Suppressor macrophage (primary cell): ENCODE measurements at regions not wholly inside any gene's neighbourhood (a gene's known extent, or its start where the extent isn't known, plus 50 kb on each side); places are given as distances from the start of the nearest gene placed in this dataset.
"Not testable (repeated sequence)": the region's sequence is repeated elsewhere in the genome, so short reads cannot be mapped to it uniquely, and the experiment has no call there.

ENCODE experiments used
- DNase-seq, 4 experiments: peaks; one replicate each; pipeline ENCODE4 v3.0.0-alpha.2; 2020 to 2022

DNA sequence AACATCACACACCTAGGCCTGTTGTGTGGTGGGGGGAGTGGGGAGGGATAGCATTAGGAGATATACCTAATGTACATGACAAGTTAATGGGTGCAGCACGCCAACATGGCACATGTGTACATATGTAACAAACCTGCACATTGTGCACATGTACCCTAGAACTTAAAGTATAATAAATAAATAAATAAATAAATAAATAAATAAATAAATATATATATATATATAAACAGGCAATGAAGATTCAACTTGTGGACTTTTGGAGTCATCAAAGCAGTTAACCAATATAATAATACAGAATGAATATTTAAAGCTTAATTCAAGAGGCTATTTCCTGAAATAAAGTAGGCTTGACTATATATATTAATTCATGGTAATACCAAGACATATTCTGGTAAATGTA, 167.0 kb downstream of the FOXD2 start:
- DNase-seq = not testable (repeated sequence)

DNA sequence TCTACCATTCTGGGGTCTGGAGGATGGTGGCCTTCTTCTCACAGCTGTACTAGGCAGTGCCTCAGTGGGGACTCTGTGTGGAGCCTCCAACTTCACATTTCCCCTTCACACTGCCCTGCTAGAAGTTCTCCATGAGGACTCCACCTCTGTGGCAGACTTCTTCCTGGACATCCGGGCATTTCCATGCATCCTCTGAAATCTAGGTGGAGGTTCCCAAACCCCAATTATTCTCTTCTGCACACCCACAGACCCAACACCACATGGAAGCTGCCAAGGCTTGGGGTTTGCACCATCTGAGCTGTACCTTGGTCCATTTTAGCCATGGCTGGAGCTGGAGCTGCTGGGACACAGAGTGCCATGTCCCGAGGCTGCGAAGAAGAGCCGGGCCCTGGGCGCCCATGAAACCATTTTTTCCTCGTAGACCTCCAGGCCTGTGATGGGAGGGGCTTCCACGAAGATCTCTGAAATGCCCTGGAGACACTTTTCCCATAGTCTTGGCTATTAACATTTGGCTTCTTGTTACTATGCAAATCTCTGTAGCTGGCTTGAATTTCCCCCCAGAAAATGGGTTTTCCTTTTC, 170.5 kb downstream of the FOXD2 start:
- no peak for DNase-seq

DNA sequence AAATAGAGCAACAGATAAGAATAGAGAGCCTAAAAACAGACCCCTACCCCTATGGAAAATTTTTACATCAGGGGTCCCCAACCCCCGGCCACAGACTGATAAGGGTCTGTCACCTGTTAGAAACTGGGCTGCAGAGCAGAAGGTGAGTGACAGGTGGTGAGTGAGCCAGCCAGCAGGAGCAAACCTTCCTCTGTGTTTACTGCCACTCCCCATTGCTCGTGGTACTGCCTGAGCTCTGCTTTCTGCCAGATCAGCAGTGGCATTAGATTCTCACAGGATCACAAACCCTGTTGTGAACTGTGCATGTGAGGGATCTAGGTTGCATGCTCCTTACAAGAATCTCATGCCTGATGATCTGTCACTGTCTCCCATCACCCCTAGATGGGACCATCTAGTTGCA, 174.1 kb downstream of the FOXD2 start:
- DNase-seq = no peak

DNA sequence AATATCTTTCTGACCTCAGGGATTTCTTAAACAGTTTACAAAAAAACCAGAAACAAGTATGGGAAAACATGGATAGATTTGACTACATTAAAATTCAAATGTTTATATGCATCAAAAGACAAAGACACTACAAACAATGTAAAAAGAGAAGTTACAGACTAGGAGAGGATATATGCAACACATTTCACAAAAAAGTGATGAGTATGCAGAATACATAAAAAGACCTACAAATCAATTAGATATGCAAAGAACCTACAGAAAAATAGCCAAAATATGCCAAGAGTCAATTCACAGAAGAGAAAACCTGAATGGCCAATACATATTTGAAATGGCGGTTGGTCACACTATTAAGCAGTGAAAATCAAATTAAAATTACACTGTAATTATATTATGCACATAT, 175.0 kb downstream of the FOXD2 start:
- no peak for DNase-seq

DNA sequence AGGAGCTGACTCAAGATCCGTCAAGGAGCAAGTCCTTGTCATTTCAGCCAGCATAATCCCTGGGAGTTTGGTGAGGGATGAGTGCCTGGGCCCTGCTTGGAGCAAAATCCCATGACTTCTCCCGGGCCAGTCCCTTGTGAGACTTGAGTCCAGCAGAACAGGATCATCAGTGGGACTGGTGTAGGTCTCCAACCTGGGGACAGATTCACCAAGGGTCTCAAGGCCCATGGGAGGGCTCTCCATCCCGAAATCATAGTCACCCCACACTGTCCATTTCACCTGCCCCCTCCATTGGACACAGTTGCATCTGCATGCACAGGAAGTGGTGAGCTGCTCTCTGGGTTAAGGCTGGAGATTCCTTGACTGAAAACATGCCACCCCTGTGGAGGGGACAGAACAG, 178.2 kb downstream of the FOXD2 start:
- DNase-seq = no peak

DNA sequence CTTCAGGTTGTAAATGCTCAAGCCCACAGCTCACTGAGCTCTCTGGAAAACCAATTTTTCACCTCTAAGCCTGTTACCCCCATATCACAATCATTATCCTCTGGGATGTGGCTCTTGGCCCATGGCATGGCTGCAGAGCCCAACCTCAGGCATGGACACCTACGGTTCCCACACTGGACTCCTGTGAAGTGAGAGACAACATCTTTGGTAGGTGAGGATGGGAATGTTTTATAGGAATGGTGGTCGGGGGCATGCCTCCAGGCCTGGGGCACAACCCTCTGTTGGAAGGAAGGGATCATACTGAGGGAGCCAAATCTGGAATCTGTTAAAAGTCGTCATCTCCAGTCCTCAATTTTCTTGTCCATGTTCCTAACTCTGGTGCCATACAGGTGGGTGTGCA, 179.1 kb downstream of the FOXD2 start:
- no peak for DNase-seq

DNA sequence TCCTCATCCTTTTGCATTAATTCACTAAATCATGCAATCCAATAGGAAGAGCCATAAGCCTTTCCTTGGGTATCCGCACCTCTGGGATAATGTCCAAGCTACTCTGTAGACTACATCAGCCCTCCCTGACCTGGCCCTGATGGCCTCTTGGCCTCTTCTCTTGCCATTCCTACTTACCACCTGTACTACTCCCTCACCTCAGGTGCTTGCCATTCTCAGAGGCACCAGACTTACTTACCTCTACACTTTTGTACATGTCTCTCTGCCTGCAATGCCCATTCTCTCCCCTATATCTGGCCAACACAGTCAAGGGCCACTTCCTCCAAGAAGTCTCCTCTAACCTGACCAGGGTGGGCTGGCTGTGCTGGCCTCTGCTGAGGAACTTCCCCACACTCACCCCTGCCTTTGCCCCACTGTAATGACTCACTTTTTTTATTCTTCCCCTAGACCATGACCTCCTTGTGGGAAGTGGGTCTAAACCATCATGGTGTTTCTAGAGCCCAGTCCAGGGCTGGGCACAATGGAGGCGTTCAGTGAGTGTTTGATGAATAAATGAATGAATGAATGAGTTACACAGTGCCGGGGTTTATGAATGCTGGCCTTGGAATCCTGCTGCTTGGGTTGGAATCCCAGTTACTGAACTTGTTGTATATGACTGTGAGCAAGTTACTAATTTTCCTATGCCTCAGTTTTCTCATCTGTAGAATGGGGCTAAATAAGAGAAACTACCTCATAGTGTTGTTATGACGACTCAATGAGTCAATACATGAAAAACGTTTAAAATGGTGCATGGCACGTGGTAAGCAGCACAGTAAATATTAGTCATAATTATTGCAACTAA, 179.8 kb downstream of the FOXD2 start:
- DNase-seq = no peak

DNA sequence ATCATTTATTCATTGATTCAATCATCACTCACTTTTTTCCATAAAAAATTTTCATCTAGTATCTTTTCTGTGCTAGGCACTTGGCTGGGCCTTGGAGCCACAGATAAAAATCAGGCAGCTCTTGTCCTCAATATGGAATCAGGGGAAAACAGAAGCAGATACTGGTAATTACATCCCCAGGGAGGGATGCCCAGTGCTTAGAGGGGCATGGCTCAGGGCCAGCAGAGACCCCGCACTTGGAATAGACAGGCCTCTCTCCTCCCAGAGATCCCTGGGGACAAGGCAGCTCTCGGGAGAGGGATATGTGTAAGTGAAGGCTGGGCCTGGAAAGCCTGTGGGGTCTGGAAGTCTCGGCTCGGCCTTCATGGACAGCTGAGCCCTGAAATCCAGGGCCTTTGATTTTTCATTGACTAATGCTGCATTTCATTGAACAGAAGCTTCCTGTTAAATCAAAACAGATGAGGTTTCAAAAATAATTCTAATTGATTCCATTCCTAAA, 180.4 kb downstream of the FOXD2 start:
- DNase-seq = no peak

DNA sequence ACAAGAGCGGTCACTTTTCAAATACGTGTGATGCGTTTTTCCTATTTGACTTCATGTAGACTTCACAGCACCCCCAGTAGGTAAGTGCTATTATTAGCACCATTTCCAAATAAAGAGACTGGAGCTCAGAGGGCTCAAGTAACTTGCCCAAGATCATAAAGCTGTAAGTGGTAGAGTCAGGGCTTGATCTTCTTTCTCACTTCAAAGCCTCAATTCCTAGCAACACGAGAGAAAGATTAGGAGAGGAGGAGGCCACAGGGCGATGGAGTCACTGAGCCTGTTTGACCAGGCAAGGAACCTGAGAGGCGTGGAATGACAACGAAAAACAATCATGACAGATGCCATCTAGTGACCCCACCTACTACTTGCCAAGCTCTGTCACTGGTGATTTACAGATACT, 181.0 kb downstream of the FOXD2 start:
- DNase-seq = no peak

DNA sequence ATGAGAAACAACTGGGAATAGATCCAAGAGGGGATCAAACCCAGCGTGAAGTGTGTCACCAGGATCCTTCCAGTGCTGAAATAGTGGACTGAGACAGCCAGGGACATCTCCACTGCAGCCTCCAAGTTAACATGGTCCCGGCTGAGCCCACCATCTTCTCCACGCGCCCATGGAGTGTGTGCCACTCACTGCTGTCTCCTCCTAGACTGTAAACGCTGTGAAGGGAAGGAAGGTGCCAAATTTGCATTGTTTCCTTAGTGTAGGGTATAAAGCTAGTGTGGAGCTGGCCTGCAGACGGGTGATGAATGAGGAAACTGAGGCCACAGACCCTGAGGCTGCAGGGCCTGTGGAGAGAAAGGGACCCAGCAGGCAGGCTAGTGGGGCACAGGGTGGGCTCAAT, 183.6 kb downstream of the FOXD2 start:
- DNase-seq = no peak

DNA sequence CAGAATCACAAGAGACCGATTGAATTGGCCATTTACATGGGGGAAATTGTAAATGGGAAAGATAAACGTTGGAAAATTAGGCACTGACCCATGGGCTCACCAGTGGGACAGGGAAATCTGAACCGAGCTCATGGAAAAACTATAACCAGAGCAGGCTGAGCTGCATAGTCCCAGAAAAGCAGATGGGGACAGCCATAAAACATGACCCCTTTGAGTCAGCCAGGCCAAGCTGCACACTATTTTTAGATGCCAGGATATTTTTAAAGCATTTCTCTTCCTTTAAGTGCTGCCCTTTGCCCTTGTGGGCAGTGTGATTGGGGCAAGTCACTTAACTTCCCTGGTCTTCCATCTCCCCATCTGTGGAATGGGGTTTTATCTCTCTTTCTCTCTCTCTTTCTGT, 184.1 kb downstream of the FOXD2 start:
- no peak for DNase-seq

DNA sequence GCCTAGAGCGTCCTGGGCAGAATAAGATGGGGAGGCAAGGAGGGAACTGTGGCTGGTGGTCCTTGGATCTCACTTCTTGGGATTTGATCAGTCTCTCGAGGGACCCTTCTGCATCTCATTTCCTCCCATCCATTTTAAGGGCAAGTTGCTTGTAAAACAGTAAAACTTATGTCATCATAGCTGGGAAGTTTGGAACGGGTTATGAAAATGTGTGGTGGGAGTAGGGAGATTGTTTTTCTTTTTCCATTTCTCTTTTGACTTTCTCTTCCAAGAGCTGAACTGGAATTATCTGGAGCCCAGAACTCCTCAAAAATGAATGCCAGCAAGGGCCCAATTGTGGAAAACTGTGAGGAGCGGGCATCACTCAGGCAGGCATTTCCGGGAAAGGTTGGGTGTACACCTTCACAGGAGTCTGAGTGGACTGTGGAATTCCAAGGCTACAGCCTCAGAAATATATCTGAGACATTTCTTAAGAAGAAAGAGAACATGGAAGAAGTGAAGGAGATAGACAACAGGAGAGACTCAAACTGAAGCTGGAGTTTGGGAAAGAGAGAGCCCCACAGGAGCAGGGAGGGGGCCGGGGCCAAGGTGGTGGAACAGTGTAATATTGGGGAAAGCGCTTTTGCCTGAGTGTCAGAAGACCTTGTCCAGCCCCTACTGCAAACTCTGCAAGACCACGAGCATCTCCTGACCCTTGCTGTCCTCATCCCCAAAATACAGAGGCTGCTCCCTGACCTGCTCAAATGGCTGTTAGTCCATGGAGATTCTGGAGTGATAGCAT, 185.1 kb downstream of the FOXD2 start:
- no peak for DNase-seq

DNA sequence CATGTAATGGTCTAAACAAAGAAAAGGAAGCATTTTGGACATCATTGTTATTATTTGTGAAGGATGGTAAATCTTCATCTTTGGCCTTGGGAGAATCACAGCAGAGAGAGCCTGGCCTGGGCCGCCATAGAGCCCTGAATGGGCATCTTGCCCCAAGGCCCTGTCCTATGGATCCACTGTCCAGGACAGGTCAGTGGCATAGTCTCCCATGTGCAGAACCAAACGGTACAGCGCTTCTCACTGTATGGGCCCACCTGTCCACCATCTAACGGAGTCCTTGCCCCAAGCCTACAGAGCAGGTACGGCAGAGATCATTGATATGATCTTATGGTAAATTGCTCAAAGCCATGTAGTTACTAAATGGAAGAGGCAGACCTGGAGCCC, 185.7 kb downstream of the FOXD2 start:
- no peak for DNase-seq

DNA sequence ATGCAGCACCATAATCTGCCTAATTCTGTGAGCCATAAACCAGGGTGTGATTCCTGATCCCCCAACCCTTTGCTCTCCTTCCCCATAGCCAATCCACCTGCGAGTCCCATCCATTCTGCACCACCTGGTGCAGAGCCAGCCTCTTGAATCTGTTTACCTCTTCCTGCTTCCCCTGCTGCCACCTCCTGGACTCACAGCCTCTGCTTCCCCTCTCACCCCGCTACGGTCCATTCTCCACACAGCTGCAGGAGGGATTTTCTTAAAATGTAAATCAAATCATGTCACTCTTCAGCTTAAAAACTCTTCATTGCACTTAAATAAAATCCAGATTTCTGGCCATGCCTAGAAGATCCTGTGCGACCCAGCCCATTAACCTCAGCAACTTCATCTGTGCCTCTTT, 186.7 kb downstream of the FOXD2 start:
- peak in 1 of 4 experiments; percentile 5 for DNase-seq

DNA sequence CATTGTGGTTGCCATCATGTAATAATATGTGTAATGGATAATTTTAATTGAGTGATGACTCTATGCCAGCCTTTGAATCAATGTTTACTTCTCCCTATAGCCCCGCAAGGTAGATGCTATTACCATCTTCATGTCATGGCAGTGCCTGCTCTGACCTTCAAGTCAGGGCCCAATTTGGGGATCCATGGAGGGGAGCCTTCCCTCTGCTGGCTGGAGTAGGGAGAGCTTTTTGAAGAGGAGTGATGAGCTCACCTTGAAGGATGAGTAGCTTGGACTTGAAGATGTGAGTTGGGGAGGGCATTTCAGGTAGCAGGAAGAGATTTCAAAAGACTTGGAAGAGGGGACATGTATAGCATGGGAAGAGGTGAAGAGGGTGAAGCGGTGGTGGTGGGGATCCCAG, 189.2 kb downstream of the FOXD2 start:
- DNase-seq = no peak

DNA sequence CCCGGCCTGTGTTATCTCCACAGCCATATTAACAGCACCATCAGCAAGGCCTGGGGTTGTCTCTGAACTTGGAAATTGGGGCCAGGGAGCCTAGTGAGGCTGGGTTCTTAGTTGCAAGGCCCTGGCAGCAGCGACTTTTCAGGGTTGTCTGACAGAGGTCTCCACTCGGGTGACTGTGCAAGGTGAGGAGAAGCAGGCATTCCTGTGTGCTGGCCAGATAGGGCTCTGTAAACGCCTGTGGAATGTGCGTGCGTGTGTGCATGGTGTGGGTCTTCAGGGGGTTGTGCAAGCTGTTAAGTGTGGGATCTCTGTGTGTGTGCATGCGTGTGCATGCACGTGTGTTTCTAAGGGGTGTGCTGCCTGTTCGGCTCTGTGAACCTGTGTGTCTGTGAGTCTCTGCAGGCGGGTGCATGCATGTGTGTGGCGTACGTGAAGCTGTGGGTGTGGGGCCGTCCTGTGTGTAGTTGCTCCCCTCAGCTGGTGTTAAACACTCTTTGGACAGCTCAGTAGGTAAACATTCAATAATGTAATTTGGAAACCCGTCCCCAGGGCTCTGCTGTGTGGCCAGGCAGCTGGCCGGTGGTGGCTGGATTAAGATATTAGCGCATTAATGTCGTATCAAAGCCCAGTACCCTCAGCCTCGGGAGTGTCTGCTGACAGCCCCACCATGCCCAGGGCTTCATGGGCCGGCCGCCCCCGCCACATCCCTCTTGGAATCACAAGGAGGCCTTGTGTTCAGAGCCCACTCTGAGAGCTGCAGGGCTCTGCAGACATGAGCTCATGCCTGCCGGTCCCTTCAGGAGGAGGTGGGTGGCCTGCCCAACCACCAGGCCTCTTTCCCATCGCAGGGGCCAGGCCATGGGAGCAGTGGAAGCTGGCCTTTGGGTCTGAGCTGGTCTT, 189.9 kb downstream of the FOXD2 start:
- no peak for DNase-seq

DNA sequence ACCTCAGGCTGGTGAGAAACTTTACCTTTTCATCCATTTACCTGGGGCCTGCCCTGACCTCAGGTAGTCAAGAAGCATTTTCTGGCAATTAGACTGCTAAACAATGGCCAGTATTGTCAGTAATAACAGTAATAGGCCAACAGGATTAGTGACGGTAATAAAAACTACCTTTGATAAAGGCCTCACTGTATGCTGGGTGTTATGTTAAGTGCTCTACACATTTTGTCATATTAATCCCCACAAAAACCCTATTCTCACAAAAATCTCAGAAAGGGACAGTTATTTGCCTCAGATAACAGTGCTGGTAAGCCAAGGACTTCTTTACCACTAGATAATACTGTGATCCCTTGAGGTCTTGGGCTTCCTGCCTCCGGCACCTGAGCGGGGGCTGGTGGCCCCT, 191.4 kb downstream of the FOXD2 start:
- DNase-seq = no peak

DNA sequence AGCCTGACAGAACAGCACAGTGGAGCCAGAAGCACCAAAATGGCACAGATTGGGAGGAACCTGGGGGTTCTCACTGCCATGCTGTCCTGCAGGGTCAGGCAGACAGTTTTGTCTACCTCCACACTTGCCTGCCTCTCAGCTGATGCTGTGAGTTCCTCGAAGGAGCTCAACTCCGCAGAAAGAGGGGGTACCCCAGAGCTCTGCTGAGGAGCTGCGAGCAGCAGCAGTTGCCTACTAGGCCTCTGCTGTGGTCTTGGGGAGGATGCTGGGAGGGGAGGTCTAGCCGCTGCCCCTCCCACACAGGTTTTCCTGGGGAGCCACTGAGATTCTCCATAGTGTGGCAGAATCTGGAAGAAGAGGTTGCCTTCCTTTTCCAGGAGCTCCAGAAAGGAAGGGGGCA, 192.5 kb downstream of the FOXD2 start:
- no peak for DNase-seq

DNA sequence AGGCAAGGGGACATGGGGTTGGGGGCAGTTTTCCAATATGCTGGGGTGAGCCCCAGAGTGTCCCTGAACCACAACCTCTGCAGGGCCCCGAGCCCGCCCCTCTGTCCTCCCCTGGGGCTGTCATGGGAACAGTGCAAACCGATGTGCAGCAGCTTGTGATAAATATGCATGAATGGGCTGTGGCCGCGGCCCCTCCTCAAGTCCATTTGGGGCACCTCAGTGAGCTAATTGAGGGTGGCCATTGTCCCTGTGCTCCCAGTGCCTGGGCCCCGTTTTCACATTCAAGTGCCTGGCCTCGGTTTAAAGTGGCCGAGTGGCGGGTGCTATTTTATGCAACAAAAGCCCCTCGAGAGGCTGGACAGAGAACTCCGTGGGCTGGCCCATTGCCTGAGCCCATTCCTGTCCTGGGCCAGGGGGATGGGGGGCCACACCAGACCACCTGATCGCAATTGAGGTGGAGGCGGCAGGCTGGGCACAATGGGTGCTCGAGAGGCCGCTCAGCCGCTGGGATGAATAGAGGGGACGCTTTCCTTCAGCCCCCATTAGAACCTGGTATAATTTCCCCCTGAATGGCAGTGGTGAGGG, 193.7 kb downstream of the FOXD2 start:
- DNase-seq = no peak

DNA sequence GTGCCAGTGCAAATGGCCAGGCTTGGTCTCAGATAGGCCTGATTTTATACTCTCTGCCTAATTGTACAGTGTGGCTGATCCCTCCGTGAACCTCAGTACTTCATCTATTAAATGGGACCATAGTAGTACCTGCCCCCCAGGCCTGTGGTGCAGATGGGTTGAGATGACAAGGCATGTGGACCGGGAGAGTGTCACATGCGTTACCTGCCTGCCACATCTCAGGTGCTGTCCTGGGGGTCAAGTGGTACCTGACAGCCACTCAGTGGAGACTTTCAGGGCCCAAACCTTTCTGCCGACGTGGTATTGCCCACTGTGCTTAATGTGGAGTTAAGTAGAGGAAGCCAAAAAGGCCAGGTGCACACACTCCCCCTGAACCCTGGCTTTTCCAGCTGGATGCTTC, 197.3 kb downstream of the FOXD2 start:
- no peak for DNase-seq

DNA sequence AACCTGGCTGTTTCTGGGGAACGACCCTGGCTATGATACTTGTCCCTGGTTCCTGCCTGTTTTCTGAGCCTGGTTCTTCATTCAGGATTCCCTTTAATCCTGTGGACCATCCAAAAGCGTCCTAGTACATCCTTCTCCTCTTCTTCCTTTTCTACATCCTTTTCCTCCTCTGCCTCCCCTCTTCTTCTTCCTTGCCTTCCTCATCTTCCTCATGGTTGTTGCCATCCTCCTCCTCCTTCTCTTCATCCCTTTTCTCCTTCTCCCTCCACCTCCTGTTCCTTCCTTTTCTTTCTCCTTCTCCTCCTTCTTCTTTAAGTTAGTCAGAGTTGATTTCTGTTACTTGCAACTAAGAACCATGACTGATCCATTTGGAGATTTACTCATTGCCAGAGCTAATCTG, 197.8 kb downstream of the FOXD2 start:
- DNase-seq = no peak

DNA sequence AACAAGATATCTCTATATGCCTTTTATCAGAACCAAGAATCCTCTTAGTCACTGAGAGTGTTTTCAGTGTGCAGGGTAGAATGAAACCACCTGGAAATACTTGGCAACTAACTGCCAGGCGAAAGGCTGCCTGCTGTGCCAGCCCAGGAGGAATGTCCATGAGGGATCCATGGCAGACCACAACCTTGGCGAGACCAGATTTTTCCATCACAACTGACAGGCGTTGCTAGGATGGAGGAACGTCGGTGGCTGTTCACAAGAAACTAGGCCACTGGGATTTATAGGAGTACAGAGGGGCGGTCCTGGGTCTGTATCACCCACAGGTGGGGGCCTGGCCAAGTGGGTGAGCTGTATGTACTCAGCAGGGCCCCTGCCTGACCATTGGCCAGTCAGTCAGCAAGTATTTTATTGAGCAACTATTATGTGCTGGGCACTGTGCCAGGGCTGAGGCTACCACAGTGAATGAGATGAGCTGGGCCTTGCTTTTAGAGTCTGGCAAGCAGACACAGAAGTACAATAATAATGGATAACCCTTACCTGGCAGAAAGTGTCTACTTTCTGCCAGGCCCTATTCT, 199.4 kb downstream of the FOXD2 start:
- DNase-seq = no peak
